Left lobe of liver (tissue), 2 donors: ENCODE measurements at regions not wholly inside any gene's neighbourhood (a gene's known extent, or its start where the extent isn't known, plus 50 kb on each side); places are given as distances from the start of the nearest gene placed in this dataset.
"Not testable (repeated sequence)": the region's sequence is repeated elsewhere in the genome, so short reads cannot be mapped to it uniquely, and the experiment has no call there.

Experiments used
- ATAC-seq: fragments of 200-7000 bp; cut with Tn5 transposase; one replicate; pipeline ENCODE4 v1.9.1; 2020; ENCODE audit warnings: mild to moderate bottlenecking, moderate library complexity
- DNase-seq: peaks from one replicate; pipeline ENCODE4 v3.0.0-alpha.2; 2020; ENCODE audit warnings: low spot score
- donor health status: DM: no; HTN: no; CAD: no; lungs with moderate emphysema.
- donor health status: DM: no; HTN: yes; CAD: no.

- no peak for DNase-seq
Measured at GRCh38 chr11:57913715-57914704, 109.7 kb upstream of the OR9Q1 start.

GRCh38 chr11:57917632-57918031, 106.0 kb upstream of the OR9Q1 start:
- ATAC-seq, result no peak
- DNase-seq, result no peak

More at GRCh38 chr11:57913715-57914704, 109.7 kb upstream of the OR9Q1 start:
- no peak for ATAC-seq

GRCh38 chr11:57920971-57921370, 102.7 kb upstream of the OR9Q1 start:
- DNase-seq (no peak), ATAC-seq (no peak)

GRCh38 chr11:57932105-57932504, 91.6 kb upstream of the OR9Q1 start:
- ATAC-seq (no peak), DNase-seq (no peak)

- no peak for ATAC-seq
- DNase-seq, result no peak
Measured at GRCh38 chr11:57935402-57936049, 88.2 kb upstream of the OR9Q1 start.

GRCh38 chr11:57936050-57936418, 87.6 kb upstream of the OR9Q1 start:
- DNase-seq, result no peak
- ATAC-seq, result no peak

- ATAC-seq (no peak), DNase-seq (no peak)
Measured at GRCh38 chr11:57937431-57937830, 86.2 kb upstream of the OR9Q1 start.

GRCh38 chr11:57938351-57938750, 85.3 kb upstream of the OR9Q1 start:
- DNase-seq (no peak), ATAC-seq (no peak)

GRCh38 chr11:57940044-57940756, 83.5 kb upstream of the OR9Q1 start:
- ATAC-seq, result no peak

GRCh38 chr11:57941875-57942274, 81.8 kb upstream of the OR9Q1 start:
- DNase-seq, result no peak
- no peak for ATAC-seq

More at GRCh38 chr11:57940044-57940756, 83.5 kb upstream of the OR9Q1 start:
- DNase-seq, result no peak

- no peak for DNase-seq
- no peak for ATAC-seq
Measured at GRCh38 chr11:57942808-57943207, 80.9 kb upstream of the OR9Q1 start.

GRCh38 chr11:57943766-57944165, 79.9 kb upstream of the OR9Q1 start:
- not testable (repeated sequence) for ATAC-seq

GRCh38 chr11:57946628-57947027, 77.1 kb upstream of the OR9Q1 start:
- DNase-seq, result no peak
- ATAC-seq, result no peak

More at GRCh38 chr11:57943766-57944165, 79.9 kb upstream of the OR9Q1 start:
- DNase-seq, result not testable (repeated sequence)

- no peak for DNase-seq
- no peak for ATAC-seq
Measured at GRCh38 chr11:57964660-57965059, 59.0 kb upstream of the OR9Q1 start.

GRCh38 chr11:57971272-57972012, 52.2 kb upstream of the OR9Q1 start:
- no peak for DNase-seq
- ATAC-seq, result no peak

- no peak for DNase-seq
- ATAC-seq, result no peak
Measured at GRCh38 chr11:57972013-57972367, 51.7 kb upstream of the OR9Q1 start.
